HCT116 (cell line): ENCODE measurements at regions not wholly inside any gene's neighbourhood (a gene's known extent, or its start where the extent isn't known, plus 50 kb on each side); places are given as distances from the start of the nearest gene placed in this dataset.

ENCODE experiments used
- ATAC-seq: fragments of 200-7000 bp; cut with Tn5 transposase; 2 replicates; pipeline ENCODE4 v1.9.1; 2020; ENCODE audit warnings: mild to moderate bottlenecking, moderate library complexity
- BruUV-seq: library from RNA; stranded (reverse); fragments of 400-500 nt; replicated peaks from 2 replicates; lab custom pipeline; 2021; lab: Mats Ljungman, UMichigan
- CTCF ChIA-PET: fragments of 300-600 bp; sonication (Branson Sonifier 250); formaldehyde crosslinking; loops from one replicate; lab custom pipeline; 2021; ENCODE audit warnings: antibody characterized with exemption; lab: Charles Lee
- POLR2A ChIA-PET: fragments of 300-600, 350-600 bp; sonication (Branson Sonifier 250); formaldehyde crosslinking; loops from one replicate; lab custom pipeline; 2021; ENCODE audit warnings: antibody characterized with exemption; lab: Charles Lee
- RAD21 ChIA-PET, 2 experiments: fragments of 300-600 bp; sonication (Branson Sonifier 250); formaldehyde crosslinking; loops; one replicate each; lab custom pipeline; 2023; ENCODE audit warnings: low total read pairs in 2 of 2; ENCODE audit not compliant: uncharacterized antibody in 2 of 2, unreplicated experiment in 2 of 2, low non-redundant PET in 1 of 2; lab: Charles Lee
- DNase-seq: peaks from one replicate; pipeline ENCODE4 v3.0.0-alpha.2; 2010; ENCODE audit warnings: low read depth, low spot score
- H2AFZ ChIP-seq: fragments of 200-600 bp; shearing (Covaris generic), sonication (generic); 2 replicates; pipeline ENCODE4 v1.6.1; 2017; ENCODE audit warnings: low read depth, mixed run types, mixed read lengths, antibody characterized with exemption, low read length; ENCODE audit not compliant: poor library complexity, severe bottlenecking
- H3K27ac ChIP-seq: 2 replicates; pipeline ENCODE4 v1.5.1; 2012; ENCODE audit warnings: low read depth, low read length
- H3K27me3 ChIP-seq: fragments of 200-600 bp; sonication (generic); 2 replicates; pipeline ENCODE4 v1.6.1; 2016; ENCODE audit warnings: mixed run types, low read length, mixed read lengths; ENCODE audit not compliant: insufficient read depth
- H3K36me3 ChIP-seq, 2 experiments: fragments of 200-500 bp in 1 of 2; fragments of 200-600 bp in 1 of 2; sonication (Bioruptor generic) in 1 of 2; sonication (generic) in 1 of 2; 2 replicates each; pipeline versions ENCODE4 v1.5.1 to v1.6.1; 2014 to 2016; ENCODE audit warnings: low read length in 2 of 2, inconsistent platforms in 1 of 2, mixed read lengths in 1 of 2, mixed run types in 1 of 2; ENCODE audit not compliant: insufficient read depth in 2 of 2, control insufficient read depth in 1 of 2
- H3K4me1 ChIP-seq, 2 experiments: fragments of 200-600 bp in 1 of 2; sonication (generic) in 1 of 2; 2 replicates each; pipeline versions ENCODE4 v1.5.1 to v1.6.1; 2012 to 2017; ENCODE audit warnings: low read length in 2 of 2, inconsistent platforms in 1 of 2, mild to moderate bottlenecking in 1 of 2, mixed read lengths in 1 of 2, mixed run types in 1 of 2, moderate library complexity in 1 of 2; ENCODE audit not compliant: insufficient read depth in 2 of 2, control insufficient read depth in 1 of 2
- H3K4me2 ChIP-seq: fragments of 200-600 bp; sonication (generic); 2 replicates; pipeline ENCODE4 v1.6.1; 2017; ENCODE audit warnings: mixed run types, low read length, mixed read lengths
- H3K4me3 ChIP-seq, 2 experiments: fragments of 200-600 bp in 1 of 2; sonication (generic) in 1 of 2; replicated peaks in 1 of 2; 2 replicates each; pipeline ENCODE4 v1.5.1; 2011 to 2016; ENCODE audit warnings: low read length in 2 of 2, control low read depth in 1 of 2, low read depth in 1 of 2, mild to moderate bottlenecking in 1 of 2, mixed read lengths in 1 of 2, mixed run types in 1 of 2
- H3K79me2 ChIP-seq: fragments of 200-600 bp; sonication (generic); 2 replicates; pipeline ENCODE4 v1.6.1; 2017; ENCODE audit warnings: mild to moderate bottlenecking, mixed run types, low read length, moderate library complexity, mixed read lengths; ENCODE audit not compliant: insufficient read depth
- H3K9ac ChIP-seq: fragments of 200-600 bp; sonication (generic); 2 replicates; pipeline ENCODE4 v1.6.1; 2016; ENCODE audit warnings: low read length, mixed read lengths
- H3K9me2 ChIP-seq: fragments of 200-600 bp; sonication (generic), shearing (Covaris generic); 2 replicates; pipeline ENCODE4 v1.6.1; 2017; ENCODE audit warnings: mixed run types, mild to moderate bottlenecking, moderate library complexity; ENCODE audit not compliant: insufficient read depth
- H3K9me3 ChIP-seq, 2 experiments: fragments of 200-500 bp in 1 of 2; fragments of 200-600 bp in 1 of 2; sonication (Bioruptor generic) in 1 of 2; sonication (generic) in 1 of 2; 2 replicates each; pipeline ENCODE4 v1.6.1; 2014 to 2017; ENCODE audit warnings: low read length in 2 of 2, mixed read lengths in 2 of 2, inconsistent platforms in 1 of 2, low read depth in 1 of 2, mild to moderate bottlenecking in 1 of 2, mixed run types in 1 of 2, moderate library complexity in 1 of 2; ENCODE audit not compliant: control insufficient read depth in 1 of 2, insufficient read depth in 1 of 2
- H4K20me1 ChIP-seq: fragments of 200-600 bp; sonication (generic), shearing (Covaris generic); 2 replicates; pipeline ENCODE4 v1.6.1; 2017; ENCODE audit warnings: mixed run types, mild to moderate bottlenecking, moderate library complexity; ENCODE audit not compliant: insufficient read depth
- CBX3 ChIP-seq: IDR thresholded peaks from 2 replicates; pipeline ENCODE4 v1.6.1; 2012; ENCODE audit warnings: low read depth
- EGR1 ChIP-seq: IDR thresholded peaks from 2 replicates; pipeline ENCODE4 v1.6.1; 2012; ENCODE audit warnings: low read depth
- ELF1 ChIP-seq: IDR thresholded peaks from 2 replicates; pipeline ENCODE4 v1.6.1; 2012; ENCODE audit warnings: low read depth, borderline replicate concordance
- EZH2 ChIP-seq: fragments of 200-600 bp; sonication (generic); IDR thresholded peaks from 2 replicates; pipeline ENCODE4 v1.6.1; 2017; ENCODE audit warnings: antibody characterized with exemption, mixed run types
- EZH2phosphoT487 ChIP-seq: fragments of 200-600 bp; IDR thresholded peaks from 2 replicates; pipeline ENCODE4 v1.6.1; 2018; ENCODE audit warnings: antibody characterized with exemption, borderline replicate concordance
- FOSL1 ChIP-seq: IDR thresholded peaks from 2 replicates; pipeline ENCODE4 v1.6.1; 2012; ENCODE audit warnings: low read depth
- POLR2A ChIP-seq: IDR thresholded peaks from 2 replicates; pipeline ENCODE4 v1.7.0; 2011; ENCODE audit warnings: borderline replicate concordance; ENCODE audit not compliant: insufficient read depth, insufficient read length; ENCODE audit errors: extremely low read depth
- POLR2AphosphoS5 ChIP-seq: IDR thresholded peaks from 2 replicates; pipeline ENCODE4 v1.6.1; 2011; ENCODE audit warnings: mild to moderate bottlenecking, low read depth, low read length, moderate library complexity
- SP1 ChIP-seq: IDR thresholded peaks from 2 replicates; pipeline ENCODE4 v1.6.1; 2012; ENCODE audit warnings: low read depth
- SRF ChIP-seq: IDR thresholded peaks from 2 replicates; pipeline ENCODE4 v1.6.1; 2012; ENCODE audit warnings: low read depth
- TCF7L2 ChIP-seq: IDR thresholded peaks from 2 replicates; pipeline ENCODE4 v1.7.0; 2011; ENCODE audit warnings: borderline replicate concordance, inconsistent platforms; ENCODE audit not compliant: insufficient read depth, insufficient read length; ENCODE audit errors: extremely low read depth
- YY1 ChIP-seq: IDR thresholded peaks from 2 replicates; pipeline ENCODE4 v1.6.1; 2011; ENCODE audit warnings: low read length, low read depth, moderate library complexity, mild to moderate bottlenecking; ENCODE audit not compliant: insufficient replicate concordance; ENCODE audit errors: extremely low read depth
- ZFX ChIP-seq: fragments of 450-650 bp; IDR thresholded peaks from 2 replicates; pipeline ENCODE4 v1.6.1; 2017
- intact Hi-C: fragments of 100-400 bp; cut with micrococcal nuclease; formaldehyde crosslinking; loops from 2 replicates; pipeline ENCODE4 v1.10.0; 2022
- TF ChIP-seq, protein P1 (sequence below): IDR thresholded peaks from 2 replicates; pipeline ENCODE4 v1.6.1; 2012
- TF ChIP-seq, protein P2 (sequence below), 3 experiments: fragments of 200-600 bp in 1 of 3; sonication (generic) in 1 of 3; IDR thresholded peaks in 2 of 3; conservative IDR thresholded peaks in 1 of 3; 2 replicates each; pipeline ENCODE4 v1.5.1; 2012 to 2017; ENCODE audit warnings: low read depth in 2 of 3, low read length in 2 of 3, antibody characterized with exemption in 1 of 3, borderline replicate concordance in 1 of 3, control low read depth in 1 of 3, mild to moderate bottlenecking in 1 of 3, mixed read lengths in 1 of 3, mixed run types in 1 of 3, moderate library complexity in 1 of 3; ENCODE audit not compliant: insufficient read depth in 1 of 3
- TF ChIP-seq, protein P3 (sequence below): IDR thresholded peaks from 2 replicates; pipeline ENCODE4 v1.6.1; 2011; ENCODE audit warnings: mild to moderate bottlenecking, low read length, moderate library complexity; ENCODE audit not compliant: insufficient replicate concordance; ENCODE audit errors: extremely low read depth

DNA sequence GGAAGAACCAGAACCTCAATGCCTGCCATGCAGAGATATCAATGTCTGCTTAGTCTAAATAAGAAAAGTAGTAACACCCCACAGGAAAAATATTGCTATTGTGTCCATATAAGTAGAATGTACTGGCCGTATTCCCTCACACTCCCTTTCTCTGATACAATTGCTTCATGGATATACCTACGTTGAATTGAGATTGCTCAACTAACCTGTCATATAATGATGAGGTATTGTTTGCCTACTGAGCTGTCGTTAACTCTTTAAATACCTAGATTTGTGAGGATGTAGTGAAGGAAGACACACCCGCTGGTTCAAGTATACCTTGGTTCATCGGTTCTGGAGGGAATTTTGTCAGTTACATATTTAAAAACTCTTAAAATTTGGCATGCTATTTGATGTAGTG is 480.7 kb upstream of the TCF4 start:
- H3K9me2 ChIP-seq, result no peaks in the 10 kb centered on the region
- no peak for TF ChIP-seq CBX3
- no peak for TF ChIP-seq EZH2phosphoT487
- TF ChIP-seq EGR1, result no peak
- TF ChIP-seq SRF, result no peak
- no peak for TF ChIP-seq FOSL1
- no peak for TF ChIP-seq ELF1
- TF ChIP-seq, protein P1, sequence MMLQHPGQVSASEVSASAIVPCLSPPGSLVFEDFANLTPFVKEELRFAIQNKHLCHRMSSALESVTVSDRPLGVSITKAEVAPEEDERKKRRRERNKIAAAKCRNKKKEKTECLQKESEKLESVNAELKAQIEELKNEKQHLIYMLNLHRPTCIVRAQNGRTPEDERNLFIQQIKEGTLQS, result no peak
- TF ChIP-seq SP1, result no peak
- no peak for TF ChIP-seq EZH2
- TF ChIP-seq, all 23 proteins: peak for 0
- no peaks in the 10 kb centered on the region for H3K79me2 ChIP-seq
- ChIA-PET RAD21 (no interaction called here), CTCF (no interaction called here), POLR2A (no interaction called here)
- H3K9ac ChIP-seq, result no peak overlapping the region
- H3K27ac ChIP-seq, result no peak overlapping the region
- no TSS peak for BruUV-seq
- no peaks in the 10 kb centered on the region for H3K27me3 ChIP-seq
- H3K9me3 ChIP-seq, result peaks cover 0 to 10% of the 10 kb centered on the region in 2 experiments; a peak in 2 of 4 replicates
- H2AFZ ChIP-seq, result no peak overlapping the region
- no peak for DNase-seq
- intact Hi-C loops, result no loop called here
- H3K36me3 ChIP-seq, result no peaks in the 10 kb centered on the region
- no peaks in the 10 kb centered on the region for H4K20me1 ChIP-seq
- no peaks in the 10 kb centered on the region for H3K4me1 ChIP-seq
- no peak overlapping the region for H3K4me3 ChIP-seq
- no peak for ATAC-seq
- H3K4me2 ChIP-seq, result no peak overlapping the region

DNA sequence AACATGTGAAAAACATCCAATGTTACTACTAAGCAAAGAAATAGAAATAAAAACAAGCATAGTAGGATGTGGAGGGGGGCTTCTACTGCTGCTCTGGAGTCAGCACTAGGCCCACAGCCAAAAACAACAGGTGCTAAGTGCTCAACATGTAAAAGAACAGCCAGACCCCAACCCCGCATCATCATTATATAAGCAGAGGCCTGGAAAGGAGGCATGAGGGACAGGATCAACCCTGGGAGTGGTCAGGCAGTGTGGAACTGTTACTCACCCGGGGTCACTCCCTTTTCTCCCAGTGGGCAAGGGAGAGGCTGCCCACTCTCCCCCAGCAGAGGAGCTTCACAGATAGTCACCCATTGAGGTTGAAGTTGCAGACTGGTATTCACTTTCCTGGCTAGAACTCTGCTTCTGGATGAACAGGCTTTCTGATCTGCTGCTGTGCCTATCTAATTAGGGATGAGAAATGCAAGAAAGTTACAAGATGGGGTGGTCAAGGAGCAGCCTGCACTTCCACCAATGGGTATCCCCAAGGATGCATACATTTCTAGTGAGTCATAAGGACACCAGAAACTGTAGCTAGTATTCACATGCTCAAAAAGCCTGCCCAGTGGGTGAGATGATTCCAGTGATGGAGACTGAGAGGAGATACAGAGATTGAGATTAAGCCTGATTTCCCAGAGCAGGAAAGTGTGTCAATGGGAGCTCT is 480.1 kb upstream of the TCF4 start:
- no peak overlapping the region for H3K27ac ChIP-seq
- H2AFZ ChIP-seq, result no peak overlapping the region
- H4K20me1 ChIP-seq, result no peaks in the 10 kb centered on the region
- intact Hi-C loops, result no loop called here
- CTCF ChIA-PET, result no interaction called here
- no peak for ATAC-seq
- no peaks in the 10 kb centered on the region for H3K9me2 ChIP-seq
- no TSS peak for BruUV-seq
- TF ChIP-seq ZFX (no peak), TCF7L2 (no peak), POLR2AphosphoS5 (no peak), EZH2phosphoT487 (no peak), SRF (no peak), POLR2A (no peak), YY1 (no peak), SP1 (no peak)
- TF ChIP-seq, protein P2, sequence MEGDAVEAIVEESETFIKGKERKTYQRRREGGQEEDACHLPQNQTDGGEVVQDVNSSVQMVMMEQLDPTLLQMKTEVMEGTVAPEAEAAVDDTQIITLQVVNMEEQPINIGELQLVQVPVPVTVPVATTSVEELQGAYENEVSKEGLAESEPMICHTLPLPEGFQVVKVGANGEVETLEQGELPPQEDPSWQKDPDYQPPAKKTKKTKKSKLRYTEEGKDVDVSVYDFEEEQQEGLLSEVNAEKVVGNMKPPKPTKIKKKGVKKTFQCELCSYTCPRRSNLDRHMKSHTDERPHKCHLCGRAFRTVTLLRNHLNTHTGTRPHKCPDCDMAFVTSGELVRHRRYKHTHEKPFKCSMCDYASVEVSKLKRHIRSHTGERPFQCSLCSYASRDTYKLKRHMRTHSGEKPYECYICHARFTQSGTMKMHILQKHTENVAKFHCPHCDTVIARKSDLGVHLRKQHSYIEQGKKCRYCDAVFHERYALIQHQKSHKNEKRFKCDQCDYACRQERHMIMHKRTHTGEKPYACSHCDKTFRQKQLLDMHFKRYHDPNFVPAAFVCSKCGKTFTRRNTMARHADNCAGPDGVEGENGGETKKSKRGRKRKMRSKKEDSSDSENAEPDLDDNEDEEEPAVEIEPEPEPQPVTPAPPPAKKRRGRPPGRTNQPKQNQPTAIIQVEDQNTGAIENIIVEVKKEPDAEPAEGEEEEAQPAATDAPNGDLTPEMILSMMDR (IDR thresholded peaks at IDR 0.05 in 2 of 3, conservative IDR thresholded peaks at IDR 0.05 in 1 of 3; ENCODE audit: borderline replicate concordance in 1 of 3, insufficient read depth in 1 of 3, low read depth in 2 of 3, low read length in 2 of 3), result no peak
- TF ChIP-seq, protein P3, sequence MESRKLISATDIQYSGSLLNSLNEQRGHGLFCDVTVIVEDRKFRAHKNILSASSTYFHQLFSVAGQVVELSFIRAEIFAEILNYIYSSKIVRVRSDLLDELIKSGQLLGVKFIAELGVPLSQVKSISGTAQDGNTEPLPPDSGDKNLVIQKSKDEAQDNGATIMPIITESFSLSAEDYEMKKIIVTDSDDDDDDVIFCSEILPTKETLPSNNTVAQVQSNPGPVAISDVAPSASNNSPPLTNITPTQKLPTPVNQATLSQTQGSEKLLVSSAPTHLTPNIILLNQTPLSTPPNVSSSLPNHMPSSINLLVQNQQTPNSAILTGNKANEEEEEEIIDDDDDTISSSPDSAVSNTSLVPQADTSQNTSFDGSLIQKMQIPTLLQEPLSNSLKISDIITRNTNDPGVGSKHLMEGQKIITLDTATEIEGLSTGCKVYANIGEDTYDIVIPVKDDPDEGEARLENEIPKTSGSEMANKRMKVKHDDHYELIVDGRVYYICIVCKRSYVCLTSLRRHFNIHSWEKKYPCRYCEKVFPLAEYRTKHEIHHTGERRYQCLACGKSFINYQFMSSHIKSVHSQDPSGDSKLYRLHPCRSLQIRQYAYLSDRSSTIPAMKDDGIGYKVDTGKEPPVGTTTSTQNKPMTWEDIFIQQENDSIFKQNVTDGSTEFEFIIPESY, result no peak
- no peak overlapping the region for H3K4me2 ChIP-seq
- POLR2A ChIA-PET, result no interaction called here
- no peaks in the 10 kb centered on the region for H3K27me3 ChIP-seq
- H3K79me2 ChIP-seq, result no peaks in the 10 kb centered on the region
- no peak for DNase-seq
- no peaks in the 10 kb centered on the region for H3K4me1 ChIP-seq
- no peaks in the 10 kb centered on the region for H3K36me3 ChIP-seq
- H3K9me3 ChIP-seq, result peaks cover 0 to 10% of the 10 kb centered on the region in 2 experiments; a peak in 2 of 4 replicates
- no peak overlapping the region for H3K4me3 ChIP-seq
- RAD21 ChIA-PET, result no interaction called here
- H3K9ac ChIP-seq, result no peak overlapping the region
